CD14-positive monocyte (primary cell): ENCODE measurements at regions not wholly inside any gene's neighbourhood (a gene's known extent, or its start where the extent isn't known, plus 50 kb on each side); places are given as distances from the start of the nearest gene placed in this dataset.

Experiments used
- DNase-seq, 3 donors: peaks; one replicate each; pipeline ENCODE4 v3.0.0-alpha.2; 2011 to 2022
- H2AFZ ChIP-seq: 2 replicates; pipeline ENCODE4 v1.6.0; 2012; ENCODE audit warnings: mild to moderate bottlenecking, low read depth, low read length, inconsistent platforms; ENCODE audit not compliant: insufficient read depth, poor library complexity, severe bottlenecking
- H3K27ac ChIP-seq, 2 donors: 1 replicate in 1 of 2; 2 replicates in 1 of 2; pipeline ENCODE4 v1.5.1; 2012 to 2013; ENCODE audit warnings: low read length in 2 of 2, control low read depth in 1 of 2, inconsistent platforms in 1 of 2, low read depth in 1 of 2, mild to moderate bottlenecking in 1 of 2
- H3K27me3 ChIP-seq, 2 donors: one replicate each; pipeline versions ENCODE4 v1.6.0 to v1.6.1; 2011 to 2013; ENCODE audit warnings: low read length in 2 of 2; ENCODE audit not compliant: control insufficient read depth in 2 of 2, insufficient read depth in 2 of 2
- H3K36me3 ChIP-seq, 2 donors: replicated peaks in 1 of 2; 1 replicate in 1 of 2; 2 replicates in 1 of 2; pipeline versions ENCODE4 v1.5.1 to v1.6.1; 2012 to 2013; ENCODE audit warnings: low read length in 2 of 2, control low read depth in 1 of 2, inconsistent platforms in 1 of 2, mild to moderate bottlenecking in 1 of 2; ENCODE audit not compliant: insufficient read depth in 2 of 2, control insufficient read depth in 1 of 2
- H3K4me1 ChIP-seq, 2 donors: 1 replicate in 1 of 2; 2 replicates in 1 of 2; pipeline versions ENCODE4 v1.5.1 to v1.6.1; 2012 to 2013; ENCODE audit warnings: low read length in 2 of 2, control low read depth in 1 of 2, inconsistent platforms in 1 of 2, mild to moderate bottlenecking in 1 of 2, moderate library complexity in 1 of 2; ENCODE audit not compliant: insufficient read depth in 2 of 2, control insufficient read depth in 1 of 2
- H3K4me2 ChIP-seq: replicated peaks from 2 replicates; pipeline ENCODE3; 2012; ENCODE audit warnings: low read length, moderate library complexity, mild to moderate bottlenecking; ENCODE audit not compliant: poor library complexity, severe bottlenecking; ENCODE audit errors: extremely low read depth
- H3K4me3 ChIP-seq, 3 experiments: fragments of 200-600 bp in 1 of 3; sonication (generic) in 1 of 3; replicated peaks in 1 of 3; 1 replicate in 2 of 3; 2 replicates in 1 of 3; pipeline ENCODE4 v1.5.1; 2011 to 2013; ENCODE audit warnings: low read length in 3 of 3, mild to moderate bottlenecking in 3 of 3, control low read depth in 2 of 3, low read depth in 2 of 3, inconsistent platforms in 1 of 3, moderate library complexity in 1 of 3
- H3K79me2 ChIP-seq: 2 replicates; pipeline ENCODE4 v1.6.0; 2012; ENCODE audit warnings: mild to moderate bottlenecking, control low read depth, inconsistent platforms, low read length, moderate library complexity; ENCODE audit not compliant: insufficient read depth
- H3K9ac ChIP-seq: 2 replicates; pipeline ENCODE4 v1.6.0; 2017; ENCODE audit warnings: low read length, mild to moderate bottlenecking; ENCODE audit not compliant: insufficient read depth, poor library complexity, severe bottlenecking
- H3K9me3 ChIP-seq, 2 donors: replicated peaks in 1 of 2; 1 replicate in 1 of 2; 2 replicates in 1 of 2; pipeline versions ENCODE4 v1.5.1 to v1.6.1; 2012 to 2013; ENCODE audit warnings: low read length in 2 of 2, control low read depth in 1 of 2; ENCODE audit not compliant: control insufficient read depth in 1 of 2, insufficient read depth in 1 of 2
- H4K20me1 ChIP-seq: 2 replicates; pipeline ENCODE4 v1.6.0; 2012; ENCODE audit warnings: mild to moderate bottlenecking, low read length, control low read depth, moderate library complexity; ENCODE audit not compliant: insufficient read depth
- H3K27ac Mint-ChIP-seq, 7 donors: one replicate each; pipeline ENCODE4 v1.8.0; 2020; ENCODE audit warnings: mild to moderate bottlenecking in 7 of 7, mixed read lengths in 7 of 7, moderate library complexity in 6 of 7, inconsistent platforms in 2 of 7
- H3K27me3 Mint-ChIP-seq, 3 donors: one replicate each; pipeline ENCODE4 v1.8.0; 2021 to 2022; ENCODE audit warnings: low read depth in 3 of 3, mild to moderate bottlenecking in 3 of 3, mixed read lengths in 3 of 3, moderate library complexity in 3 of 3, inconsistent platforms in 1 of 3
- H3K36me3 Mint-ChIP-seq, 2 donors: one replicate each; pipeline ENCODE4 v1.8.0; 2020; ENCODE audit warnings: mixed read lengths in 2 of 2, inconsistent platforms in 1 of 2, mild to moderate bottlenecking in 1 of 2
- H3K4me1 Mint-ChIP-seq: one replicate; pipeline ENCODE4 v1.8.0; 2020; ENCODE audit warnings: mild to moderate bottlenecking, mixed read lengths
- H3K4me3 Mint-ChIP-seq, 2 donors: one replicate each; pipeline ENCODE4 v1.8.0; 2020; ENCODE audit warnings: mild to moderate bottlenecking in 2 of 2, mixed read lengths in 2 of 2, moderate library complexity in 1 of 2
- H3K9me3 Mint-ChIP-seq, 7 donors: one replicate each; pipeline ENCODE4 v1.8.0; 2020 to 2022; ENCODE audit warnings: mixed read lengths in 7 of 7, mild to moderate bottlenecking in 6 of 7, moderate library complexity in 6 of 7, inconsistent platforms in 2 of 7
- CTCF ChIP-seq: fragments of 200-600 bp; IDR thresholded peaks from one replicate; pipeline ENCODE4 v1.8.0; 2022; ENCODE audit warnings: antibody characterized with exemption, mild to moderate bottlenecking
- WGBS: methylation state at CpG from one replicate; pipeline ENCODE4 v1.1.5; 2013; ENCODE audit warnings: missing lambda C conversion rate; ENCODE audit not compliant: insufficient coverage; 5-methylcytosine and 5-hydroxymethylcytosine counted together
- intact Hi-C, 2 donors: fragments of 100-400 bp; cut with micrococcal nuclease; formaldehyde crosslinking; loops; one replicate each; pipeline versions ENCODE4 v1.15.0 to v1.15.1; 2023

GRCh38 chr15:35691173-35691761, 145.3 kb upstream of the DPH6 start:
- H3K27ac ChIP-seq, result no peak overlapping the region
- no peaks in the 10 kb centered on the region for H3K27me3 ChIP-seq
- 95% methylated on average over 2 of the region's 4 CpGs for WGBS
- no peak overlapping the region for H3K9ac ChIP-seq
- H3K4me1 Mint-ChIP-seq, result no peaks in the 10 kb centered on the region
- no peak overlapping the region for H2AFZ ChIP-seq
- intact Hi-C loops, result no loop called here
- peaks cover 0 to 5% (median 0%) of the 10 kb centered on the region in 7 donors for H3K9me3 Mint-ChIP-seq
- no peak for DNase-seq
- no peaks in the 10 kb centered on the region for H3K79me2 ChIP-seq
- no peak overlapping the region for H3K4me2 ChIP-seq
- H3K36me3 Mint-ChIP-seq, result no peaks in the 10 kb centered on the region
- TF ChIP-seq CTCF, result no peak
- no peaks in the 10 kb centered on the region for H3K4me1 ChIP-seq
- no peaks in the 10 kb centered on the region for H4K20me1 ChIP-seq
- no peaks in the 10 kb centered on the region for H3K36me3 ChIP-seq
- no peak overlapping the region for H3K4me3 Mint-ChIP-seq
- no peaks in the 10 kb centered on the region for H3K9me3 ChIP-seq
- H3K27ac Mint-ChIP-seq, result no peak overlapping the region
- H3K4me3 ChIP-seq, result no peak overlapping the region
- H3K27me3 Mint-ChIP-seq, result peaks cover 0 to 1% (median 0%) of the 10 kb centered on the region in 3 donors

- no peaks in the 10 kb centered on the region for H3K27me3 ChIP-seq
- H3K27ac Mint-ChIP-seq, result no peak overlapping the region
- H3K4me3 Mint-ChIP-seq, result no peak overlapping the region
- H3K36me3 ChIP-seq, result no peaks in the 10 kb centered on the region
- no peaks in the 10 kb centered on the region for H3K36me3 Mint-ChIP-seq
- no peak overlapping the region for H3K4me3 ChIP-seq
- H3K9me3 ChIP-seq, result no peaks in the 10 kb centered on the region
- no peaks in the 10 kb centered on the region for H4K20me1 ChIP-seq
- no peak overlapping the region for H3K27ac ChIP-seq
- intact Hi-C loops, result no loop called here
- peaks cover 0 to 1% (median 0%) of the 10 kb centered on the region in 3 donors for H3K27me3 Mint-ChIP-seq
- no peaks in the 10 kb centered on the region for H3K4me1 ChIP-seq
- DNase-seq, result no peak
- no peak overlapping the region for H2AFZ ChIP-seq
- no peak overlapping the region for H3K4me2 ChIP-seq
- no peaks in the 10 kb centered on the region for H3K79me2 ChIP-seq
- TF ChIP-seq CTCF, result no peak
- H3K9me3 Mint-ChIP-seq, result peaks cover 0 to 5% (median 0%) of the 10 kb centered on the region in 7 donors
- no peaks in the 10 kb centered on the region for H3K4me1 Mint-ChIP-seq
- no CpG with 5 or more reads among the region's 2 CpGs for WGBS
- H3K9ac ChIP-seq, result no peak overlapping the region
Measured at GRCh38 chr15:35691891-35692867, 146.2 kb upstream of the DPH6 start.
